Heart right ventricle (tissue), 16 donors: ENCODE measurements at regions not wholly inside any gene's neighbourhood (a gene's known extent, or its start where the extent isn't known, plus 50 kb on each side); places are given as distances from the start of the nearest gene placed in this dataset.

Experiments used
- ATAC-seq, 8 donors: fragments of 200-7000 bp; cut with Tn5 transposase; one replicate each; pipeline ENCODE4 v1.9.1; 2020; ENCODE audit warnings: mild to moderate bottlenecking in 8 of 8, moderate library complexity in 8 of 8, moderate number of reproducible peaks in 1 of 8
- DNase-seq, 2 donors: peaks; one replicate each; pipeline ENCODE4 v3.0.0-alpha.2; 2020
- H3K27ac ChIP-seq, 10 donors: fragments of 200-600 bp; sonication (generic) in 2 of 10; one replicate each; pipeline versions ENCODE4 v1.5.0 to v1.8.0; 2020 to 2022; ENCODE audit warnings: mild to moderate bottlenecking in 3 of 10
- H3K27me3 ChIP-seq, 7 donors: fragments of 200-600 bp; one replicate each; pipeline ENCODE4 v1.8.0; 2021 to 2022; ENCODE audit warnings: mild to moderate bottlenecking in 2 of 7
- H3K36me3 ChIP-seq, 9 donors: fragments of 200-600 bp; sonication (generic) in 1 of 9; one replicate each; pipeline versions ENCODE4 v1.5.0 to v1.8.0; 2020 to 2022; ENCODE audit warnings: mild to moderate bottlenecking in 2 of 9
- H3K4me1 ChIP-seq, 9 donors: fragments of 200-600 bp; sonication (generic) in 1 of 9; one replicate each; pipeline versions ENCODE4 v1.5.0 to v1.8.0; 2020 to 2022; ENCODE audit warnings: mild to moderate bottlenecking in 4 of 9
- H3K4me3 ChIP-seq, 10 donors: fragments of 200-600 bp; sonication (generic) in 2 of 10; one replicate each; pipeline versions ENCODE4 v1.5.0 to v1.8.0; 2020 to 2022; ENCODE audit warnings: mild to moderate bottlenecking in 7 of 10, moderate library complexity in 2 of 10
- H3K9me3 ChIP-seq, 11 donors: fragments of 200-600 bp in 10 of 11; sonication (generic) in 2 of 11; one replicate each; pipeline versions ENCODE4 v1.5.0 to v1.8.0; 2013 to 2022; ENCODE audit warnings: mild to moderate bottlenecking in 2 of 11, control low read depth in 1 of 11, moderate library complexity in 1 of 11
- WGBS, 2 donors: extraction: QIAGEN DNeasy Blood & Tissue Kit; methylation state at CpG; one replicate each; pipeline ENCODE4 v1.1.7; 2013; ENCODE audit warnings: inconsistent platforms in 1 of 2; 5-methylcytosine and 5-hydroxymethylcytosine counted together
- intact Hi-C, 10 donors: fragments of 100-400 bp; cut with DNase I; formaldehyde crosslinking; loops; one replicate each; pipeline versions ENCODE4 v1.11.1 to v1.14.2; 2022
- TF ChIP-seq, protein P1 (sequence below), 9 donors: fragments of 200-600 bp; sonication (generic) in 2 of 9; IDR thresholded peaks; one replicate each; pipeline versions ENCODE4 v1.5.0 to v1.8.0; 2021 to 2022; ENCODE audit warnings: antibody characterized with exemption in 9 of 9, mild to moderate bottlenecking in 5 of 9, moderate library complexity in 1 of 9
- donor health status: Arrhythmogenic right ventricular cardiomyopathy.
- donor health status: ischemic (EF 13 %, LVEDD 7.1; RV severe dilation, severe dysfunction).
- donor health status: healthy with polysubstance abuse.
- donor health status: DM: no; HTN: yes; CAD: no.
- donor health status: DM: no; HTN: no; CAD: no.
- donor health status: ischemic (EF 25% LVEDD 6.9; RV normal size, moderate dysfunction).
- donor health status: ischemic (EF 25% LVEDD 5.7; RV mildly dilated, moderate dysfunction).
- donor health status: healthy.
- donor health status: DM: yes; HTN: yes; CAD: no.
- donor health status: Ischemic cardiomyopathy.
- donor health status: ischemic (EF 35%, LVEDD 5.7; RV mildly dilated, moderate dysfunction).
- donor health status: nonischemic (EF 11% LVEDD 7.7; RV severe dilation, severe dysfunction).
- donor health status: DM: yes; HTN: yes; CAD: no.
- donor health status: PGD.
- donor health status: ischemic (EF 29% LVEDD 5.4; RV normal size, mild dysfunction).
- donor health status: nonischemic (EF 23%, LVEDD 6.1; RV moderate dilation, normal function).

- intact Hi-C loops, result no loop called here
- no peak for ATAC-seq
- H3K36me3 ChIP-seq, result no peaks in the 10 kb centered on the region
- WGBS, 2 donors, result 96 to 99% methylated on average over 4 of the region's 4 CpGs
- H3K27ac ChIP-seq, result no peak overlapping the region
- TF ChIP-seq, protein P1, sequence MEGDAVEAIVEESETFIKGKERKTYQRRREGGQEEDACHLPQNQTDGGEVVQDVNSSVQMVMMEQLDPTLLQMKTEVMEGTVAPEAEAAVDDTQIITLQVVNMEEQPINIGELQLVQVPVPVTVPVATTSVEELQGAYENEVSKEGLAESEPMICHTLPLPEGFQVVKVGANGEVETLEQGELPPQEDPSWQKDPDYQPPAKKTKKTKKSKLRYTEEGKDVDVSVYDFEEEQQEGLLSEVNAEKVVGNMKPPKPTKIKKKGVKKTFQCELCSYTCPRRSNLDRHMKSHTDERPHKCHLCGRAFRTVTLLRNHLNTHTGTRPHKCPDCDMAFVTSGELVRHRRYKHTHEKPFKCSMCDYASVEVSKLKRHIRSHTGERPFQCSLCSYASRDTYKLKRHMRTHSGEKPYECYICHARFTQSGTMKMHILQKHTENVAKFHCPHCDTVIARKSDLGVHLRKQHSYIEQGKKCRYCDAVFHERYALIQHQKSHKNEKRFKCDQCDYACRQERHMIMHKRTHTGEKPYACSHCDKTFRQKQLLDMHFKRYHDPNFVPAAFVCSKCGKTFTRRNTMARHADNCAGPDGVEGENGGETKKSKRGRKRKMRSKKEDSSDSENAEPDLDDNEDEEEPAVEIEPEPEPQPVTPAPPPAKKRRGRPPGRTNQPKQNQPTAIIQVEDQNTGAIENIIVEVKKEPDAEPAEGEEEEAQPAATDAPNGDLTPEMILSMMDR (IDR thresholded peaks at IDR 0.05), result no peak
- H3K27me3 ChIP-seq, result peaks cover 0 to 35% (median 0%) of the 10 kb centered on the region in 7 donors
- DNase-seq, result no peak
- H3K4me3 ChIP-seq, result no peak overlapping the region
- H3K4me1 ChIP-seq, result peaks cover 0 to 17% (median 9%) of the 10 kb centered on the region in 9 donors
- H3K9me3 ChIP-seq, result peaks cover 0 to 10% (median 0%) of the 10 kb centered on the region in 11 donors
These were observed 192.8 kb upstream of the S1PR3 start for GRCh38 chr9:88798476-88798875.

- no peaks in the 10 kb centered on the region for H3K36me3 ChIP-seq
- no peak overlapping the region for H3K27ac ChIP-seq
- ATAC-seq, result no peak
- peaks cover 0 to 10% (median 0%) of the 10 kb centered on the region in 11 donors for H3K9me3 ChIP-seq
- H3K4me3 ChIP-seq, result no peak overlapping the region
- H3K4me1 ChIP-seq, result peaks cover 0 to 11% (median under 1%) of the 10 kb centered on the region in 9 donors
- DNase-seq, result no peak
- 69 to 72% methylated on average over 6 of the region's 6 CpGs for WGBS, 2 donors
- intact Hi-C loops, result loop anchor here in 1 of 10 donors (10.0 kb wide), 1 partner anchor 155 kb away; no protein-coding TSS in a partner anchor
- TF ChIP-seq, protein P1 (IDR thresholded peaks at IDR 0.05), result no peak
- H3K27me3 ChIP-seq, result peaks cover 0 to 39% (median 0%) of the 10 kb centered on the region in 7 donors
These were observed 191.5 kb upstream of the S1PR3 start for GRCh38 chr9:88799541-88800328.

- Histone ChIP-seq H3K4me1 (peaks cover 0 to 13% (median 5%) of the 10 kb centered on the region in 9 donors), H3K27me3 (peaks cover 0 to 39% (median 0%) of the 10 kb centered on the region in 7 donors), H3K27ac (no peak overlapping the region), H3K9me3 (peaks cover 0 to 10% (median 0%) of the 10 kb centered on the region in 11 donors), H3K4me3 (no peak overlapping the region), H3K36me3 (no peaks in the 10 kb centered on the region)
- ATAC-seq (no peak), DNase-seq (no peak)
- TF ChIP-seq, protein P1 (IDR thresholded peaks at IDR 0.05), result no peak
- intact Hi-C loops, result loop anchor here in 1 of 10 donors (10.0 kb wide), 1 partner anchor 154 kb away; no protein-coding TSS in a partner anchor
- 60 to 76% methylated on average over 3 of the region's 3 CpGs for WGBS, 2 donors
These were observed 191.0 kb upstream of the S1PR3 start for GRCh38 chr9:88800329-88800682.

DNA sequence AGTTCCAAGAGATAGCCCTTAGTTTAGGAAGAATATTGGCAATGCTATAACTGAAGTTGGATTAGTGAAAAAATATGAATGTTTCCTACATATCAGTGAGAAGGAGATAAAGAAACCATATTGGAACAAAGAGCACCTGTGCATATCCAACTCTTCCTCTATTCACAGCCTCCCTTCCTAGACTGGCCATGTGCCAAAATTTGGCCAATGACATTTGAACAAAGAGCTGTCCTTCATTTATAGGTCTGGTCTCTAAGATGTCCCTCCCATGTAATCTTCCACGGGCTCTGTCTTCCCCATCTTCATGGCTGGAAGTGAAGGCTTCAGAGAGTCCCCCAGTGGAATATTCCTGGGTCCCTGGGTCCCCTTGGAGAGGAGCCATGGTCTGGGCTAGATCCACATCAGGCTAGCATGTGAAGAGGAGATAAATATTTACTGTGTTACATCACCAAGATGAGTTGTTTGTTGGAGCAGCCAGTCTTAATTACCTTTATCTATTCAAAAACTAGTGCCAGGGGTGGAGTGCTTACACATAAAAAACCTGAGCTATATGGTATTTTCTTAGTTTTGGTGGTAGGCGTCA, 190.0 kb upstream of the S1PR3 start:
- TF ChIP-seq, protein P1 (IDR thresholded peaks at IDR 0.05), result no peak
- H3K27me3 ChIP-seq, result peaks cover 0 to 39% (median 0%) of the 10 kb centered on the region in 7 donors
- H3K4me3 ChIP-seq, result no peak overlapping the region
- ATAC-seq, result no peak
- no peak for DNase-seq
- peaks cover 0 to 22% (median 8%) of the 10 kb centered on the region in 9 donors for H3K4me1 ChIP-seq
- peaks cover 0 to 9% (median 0%) of the 10 kb centered on the region in 11 donors for H3K9me3 ChIP-seq
- WGBS, 2 donors, result 84 to 88% methylated on average over 2 of the region's 2 CpGs
- no peaks in the 10 kb centered on the region for H3K36me3 ChIP-seq
- no peak overlapping the region for H3K27ac ChIP-seq
- intact Hi-C loops, result loop anchor here in 1 of 10 donors (10.0 kb wide), 1 partner anchor 153 kb away; no protein-coding TSS in a partner anchor
